Hepatocyte (in vitro differentiated cells): ENCODE measurements at regions not wholly inside any gene's neighbourhood (a gene's known extent, or its start where the extent isn't known, plus 50 kb on each side); places are given as distances from the start of the nearest gene placed in this dataset.

Source experiments
- DNase-seq: peaks from one replicate; pipeline ENCODE4 v3.0.0-alpha.2; 2016; ENCODE audit warnings: low spot score
- H2AFZ ChIP-seq: fragments of 200-600 bp; sonication (generic); 2 replicates; pipeline ENCODE4 v1.6.0; 2016; ENCODE audit warnings: antibody characterized with exemption, mild to moderate bottlenecking
- H3K27ac ChIP-seq: fragments of 200-600 bp; sonication (generic); 2 replicates; pipeline ENCODE4 v1.5.1; 2016; ENCODE audit warnings: mild to moderate bottlenecking
- H3K27me3 ChIP-seq: fragments of 200-600 bp; sonication (generic); 2 replicates; pipeline ENCODE4 v1.6.1; 2016
- H3K36me3 ChIP-seq: fragments of 200-600 bp; sonication (generic); replicated peaks from 2 replicates; pipeline ENCODE4 v1.5.1; 2016; ENCODE audit warnings: low read depth; ENCODE audit not compliant: insufficient read depth
- H3K4me1 ChIP-seq: fragments of 200-600 bp; sonication (generic); 2 replicates; pipeline ENCODE4 v1.5.1; 2016; ENCODE audit warnings: mild to moderate bottlenecking, moderate library complexity; ENCODE audit not compliant: insufficient read depth
- H3K4me2 ChIP-seq: fragments of 200-600 bp; sonication (generic); 2 replicates; pipeline ENCODE4 v1.6.0; 2016
- H3K4me3 ChIP-seq: fragments of 200-600 bp; sonication (generic); 2 replicates; pipeline ENCODE4 v1.5.1; 2016; ENCODE audit warnings: mild to moderate bottlenecking
- H3K79me2 ChIP-seq: fragments of 200-600 bp; sonication (generic); 2 replicates; pipeline ENCODE4 v1.6.0; 2017; ENCODE audit warnings: mild to moderate bottlenecking
- H3K9me2 ChIP-seq: fragments of 200-600 bp; sonication (generic); replicated peaks from 2 replicates; pipeline ENCODE4 v1.6.0; 2017; ENCODE audit warnings: mild to moderate bottlenecking; ENCODE audit not compliant: insufficient read depth
- H3K9me3 ChIP-seq: fragments of 200-600 bp; sonication (generic); 2 replicates; pipeline ENCODE4 v1.5.1; 2016; ENCODE audit warnings: low read depth, mild to moderate bottlenecking
- H4K20me1 ChIP-seq: fragments of 200-600 bp; sonication (generic); 2 replicates; pipeline ENCODE4 v1.6.0; 2016; ENCODE audit warnings: mild to moderate bottlenecking; ENCODE audit not compliant: insufficient read depth, poor library complexity, severe bottlenecking
- CTCF ChIP-seq: fragments of 200-600 bp; sonication (generic); IDR thresholded peaks from 2 replicates; pipeline ENCODE4 v1.5.1; 2016; ENCODE audit warnings: antibody characterized with exemption, mild to moderate bottlenecking; ENCODE audit not compliant: poor library complexity
- EZH2 ChIP-seq: fragments of 200-600 bp; sonication (generic); IDR thresholded peaks from 2 replicates; pipeline ENCODE4 v1.6.1; 2016; ENCODE audit warnings: antibody characterized with exemption, mild to moderate bottlenecking, borderline replicate concordance
- EZH2phosphoT487 ChIP-seq: fragments of 200-600 bp; sonication (generic); IDR thresholded peaks from one replicate; pipeline ENCODE4 v1.6.1; 2018; ENCODE audit warnings: antibody characterized with exemption, mild to moderate bottlenecking, low read depth, moderate library complexity; ENCODE audit not compliant: unreplicated experiment, severe bottlenecking
- WGBS: methylation state at CpG from one replicate; pipeline ENCODE4 v1.1.6; 2016; ENCODE audit warnings: low lambda C conversion rate; ENCODE audit errors: missing lambda C conversion rate; 5-methylcytosine and 5-hydroxymethylcytosine counted together

GRCh38 chr16:77647726-77648125 is 74.6 kb upstream of the NUDT7 start:
- no peak for TF ChIP-seq EZH2phosphoT487
- no peak for TF ChIP-seq EZH2
- TF ChIP-seq CTCF, result no peak
- Histone ChIP-seq H3K27ac (no peak overlapping the region), H3K4me2 (no peak overlapping the region), H3K36me3 (no peaks in the 10 kb centered on the region), H2AFZ (no peak overlapping the region), H4K20me1 (no peaks in the 10 kb centered on the region), H3K4me1 (no peaks in the 10 kb centered on the region), H3K79me2 (no peaks in the 10 kb centered on the region), H3K9me3 (no peaks in the 10 kb centered on the region), H3K4me3 (no peak overlapping the region), H3K9me2 (no peaks in the 10 kb centered on the region), H3K27me3 (peaks cover 4% of the 10 kb centered on the region)
- no peak for DNase-seq
- 78% methylated on average over 1 of the region's 1 CpG for WGBS

- H4K20me1 ChIP-seq, result no peaks in the 10 kb centered on the region
- peaks cover 4% of the 10 kb centered on the region for H3K27me3 ChIP-seq
- no peak overlapping the region for H3K27ac ChIP-seq
- TF ChIP-seq EZH2phosphoT487 (no peak), EZH2 (no peak), CTCF (no peak)
- H3K79me2 ChIP-seq, result no peaks in the 10 kb centered on the region
- WGBS, result 72% methylated on average over 3 of the region's 3 CpGs
- DNase-seq, result no peak
- no peaks in the 10 kb centered on the region for H3K9me2 ChIP-seq
- no peak overlapping the region for H3K4me3 ChIP-seq
- H2AFZ ChIP-seq, result no peak overlapping the region
- H3K36me3 ChIP-seq, result no peaks in the 10 kb centered on the region
- H3K4me2 ChIP-seq, result no peak overlapping the region
- no peaks in the 10 kb centered on the region for H3K4me1 ChIP-seq
- no peaks in the 10 kb centered on the region for H3K9me3 ChIP-seq
Measured at GRCh38 chr16:77650761-77651160, 71.6 kb upstream of the NUDT7 start.

GRCh38 chr16:77652399-77652798 is 69.9 kb upstream of the NUDT7 start:
- Histone ChIP-seq H3K79me2 (no peaks in the 10 kb centered on the region), H3K4me3 (no peak overlapping the region), H3K9me3 (no peaks in the 10 kb centered on the region), H3K27ac (no peak overlapping the region), H4K20me1 (no peaks in the 10 kb centered on the region), H2AFZ (no peak overlapping the region), H3K9me2 (no peaks in the 10 kb centered on the region), H3K27me3 (peaks cover 4% of the 10 kb centered on the region), H3K4me2 (no peak overlapping the region), H3K4me1 (no peaks in the 10 kb centered on the region), H3K36me3 (no peaks in the 10 kb centered on the region)
- DNase-seq, result no peak
- TF ChIP-seq CTCF (no peak), EZH2phosphoT487 (no peak), EZH2 (no peak)
- WGBS, result 94% methylated on average over 4 of the region's 4 CpGs

- TF ChIP-seq CTCF (no peak), EZH2phosphoT487 (no peak), EZH2 (no peak)
Measured at GRCh38 chr16:77657016-77657415, 65.3 kb upstream of the NUDT7 start.

More at GRCh38 chr16:77657016-77657415, 65.3 kb upstream of the NUDT7 start:
- Histone ChIP-seq H3K9me2 (no peaks in the 10 kb centered on the region), H3K4me2 (no peak overlapping the region), H4K20me1 (no peaks in the 10 kb centered on the region), H3K9me3 (no peaks in the 10 kb centered on the region), H2AFZ (no peak overlapping the region), H3K4me1 (no peaks in the 10 kb centered on the region), H3K27ac (no peak overlapping the region), H3K36me3 (no peaks in the 10 kb centered on the region), H3K4me3 (no peak overlapping the region), H3K27me3 (no peaks in the 10 kb centered on the region), H3K79me2 (no peaks in the 10 kb centered on the region)
- 86% methylated on average over 6 of the region's 6 CpGs for WGBS
- peak; percentile 32 for DNase-seq
